ENCODE measurements at regions not wholly inside any gene's neighbourhood (a gene's known extent, or its start where the extent isn't known, plus 50 kb on each side); places are given as distances from the start of the nearest gene placed in this dataset.

- Mint-ChIP-seq H3K4me1 (peaks cover 29% of the 10 kb centered on the region), H3K36me3 (no peaks in the 10 kb centered on the region), H3K4me3 (peak overlapping the region; percentile 71), H3K9me3 (no peaks in the 10 kb centered on the region), H3K27me3 (ENCODE audit: low read depth) (no peaks in the 10 kb centered on the region), H3K27ac (peak overlapping the region; percentile 93)
- DNase-seq (ENCODE audit: low spot score in 2 of 2, unreplicated experiment in 2 of 2), result no peak
- TF ChIP-seq, protein P1, sequence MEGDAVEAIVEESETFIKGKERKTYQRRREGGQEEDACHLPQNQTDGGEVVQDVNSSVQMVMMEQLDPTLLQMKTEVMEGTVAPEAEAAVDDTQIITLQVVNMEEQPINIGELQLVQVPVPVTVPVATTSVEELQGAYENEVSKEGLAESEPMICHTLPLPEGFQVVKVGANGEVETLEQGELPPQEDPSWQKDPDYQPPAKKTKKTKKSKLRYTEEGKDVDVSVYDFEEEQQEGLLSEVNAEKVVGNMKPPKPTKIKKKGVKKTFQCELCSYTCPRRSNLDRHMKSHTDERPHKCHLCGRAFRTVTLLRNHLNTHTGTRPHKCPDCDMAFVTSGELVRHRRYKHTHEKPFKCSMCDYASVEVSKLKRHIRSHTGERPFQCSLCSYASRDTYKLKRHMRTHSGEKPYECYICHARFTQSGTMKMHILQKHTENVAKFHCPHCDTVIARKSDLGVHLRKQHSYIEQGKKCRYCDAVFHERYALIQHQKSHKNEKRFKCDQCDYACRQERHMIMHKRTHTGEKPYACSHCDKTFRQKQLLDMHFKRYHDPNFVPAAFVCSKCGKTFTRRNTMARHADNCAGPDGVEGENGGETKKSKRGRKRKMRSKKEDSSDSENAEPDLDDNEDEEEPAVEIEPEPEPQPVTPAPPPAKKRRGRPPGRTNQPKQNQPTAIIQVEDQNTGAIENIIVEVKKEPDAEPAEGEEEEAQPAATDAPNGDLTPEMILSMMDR (IDR thresholded peaks at IDR 0.05; ENCODE audit: unreplicated experiment), result no peak
These were observed 578.5 kb downstream of the BUD13 start for GRCh38 chr11:116194156-116194904.

DNA sequence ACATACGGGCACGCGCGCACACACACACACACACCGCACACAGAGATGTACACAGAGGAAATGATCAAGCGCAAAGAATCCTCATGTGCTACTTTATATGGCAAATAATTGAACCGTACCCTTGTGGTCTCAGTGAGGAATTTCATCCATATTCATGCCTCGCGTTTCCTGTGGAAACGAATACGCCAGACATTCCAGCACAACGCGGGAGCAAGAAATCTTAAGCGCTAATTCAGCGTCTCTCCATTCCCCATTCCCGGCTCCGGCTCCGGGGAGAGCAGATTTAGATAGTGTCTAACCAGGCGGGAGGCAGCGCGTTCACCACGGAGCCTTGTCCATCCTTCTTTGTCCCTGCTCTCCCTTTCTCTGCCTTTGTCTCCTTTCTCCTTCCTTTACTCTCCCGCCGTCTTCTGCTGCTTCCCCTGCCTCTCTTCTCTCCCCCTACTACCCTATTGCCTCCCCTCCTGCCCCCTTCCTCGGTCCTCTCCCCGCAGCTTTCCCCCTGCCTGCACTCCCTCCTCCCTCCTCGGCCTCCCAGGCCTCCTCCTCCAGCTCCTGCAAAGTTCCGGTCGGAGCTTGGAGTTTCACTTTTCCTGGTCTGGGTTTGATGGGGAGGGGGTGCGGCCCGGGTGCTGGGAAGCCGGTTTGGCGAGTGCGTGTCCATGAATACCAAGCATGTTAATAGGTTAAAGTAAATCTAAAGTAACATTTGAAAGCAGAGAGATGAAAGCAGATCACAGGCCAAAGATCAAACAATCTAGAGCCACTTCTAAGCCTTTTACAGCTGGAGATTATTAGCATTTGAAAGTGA, 579.3 kb downstream of the BUD13 start:
- TF ChIP-seq, protein P1 (IDR thresholded peaks at IDR 0.05; ENCODE audit: unreplicated experiment), result peak; percentile 62
- Mint-ChIP-seq H3K27ac (peak overlapping the region; percentile 93), H3K4me1 (peaks cover 28% of the 10 kb centered on the region), H3K4me3 (peak overlapping the region; percentile 71), H3K27me3 (ENCODE audit: low read depth) (no peaks in the 10 kb centered on the region), H3K9me3 (no peaks in the 10 kb centered on the region), H3K36me3 (no peaks in the 10 kb centered on the region)
- DNase-seq (ENCODE audit: low spot score in 2 of 2, unreplicated experiment in 2 of 2), result peak; percentile 61 to 79

- H3K27ac Mint-ChIP-seq, result peak overlapping the region; percentile 93
- no peaks in the 10 kb centered on the region for H3K27me3 Mint-ChIP-seq (ENCODE audit: low read depth)
- H3K4me3 Mint-ChIP-seq, result peak overlapping the region; percentile 71
- TF ChIP-seq, protein P1 (IDR thresholded peaks at IDR 0.05; ENCODE audit: unreplicated experiment), result no peak
- peak in 1 of 2 experiments; percentile 45 for DNase-seq (ENCODE audit: low spot score in 2 of 2, unreplicated experiment in 2 of 2)
- H3K4me1 Mint-ChIP-seq, result peaks cover 26% of the 10 kb centered on the region
- H3K36me3 Mint-ChIP-seq, result no peaks in the 10 kb centered on the region
- H3K9me3 Mint-ChIP-seq, result no peaks in the 10 kb centered on the region
These were observed 580.1 kb downstream of the BUD13 start for GRCh38 chr11:116192509-116193210.

DNA sequence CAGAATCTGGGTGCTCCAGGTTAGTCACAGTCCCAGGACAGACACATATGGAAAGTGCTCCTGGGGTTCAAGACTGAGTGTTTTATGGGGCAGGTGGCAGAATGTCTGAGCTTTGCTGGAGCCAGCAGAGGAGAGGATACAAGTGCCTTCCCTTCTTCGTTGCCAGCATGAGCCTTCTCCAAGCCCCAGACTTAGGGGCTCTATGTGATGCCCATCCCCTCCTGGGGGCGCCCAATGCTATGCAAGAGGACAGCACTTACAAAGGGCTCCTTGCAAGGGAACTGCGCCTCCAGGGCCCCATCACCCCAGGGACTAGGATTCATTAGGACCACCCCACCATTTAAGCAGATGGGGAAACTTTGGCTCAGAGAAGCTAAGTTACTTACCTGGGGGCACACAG, 581.9 kb downstream of the BUD13 start:
- no peak overlapping the region for H3K27ac Mint-ChIP-seq
- no peak overlapping the region for H3K4me3 Mint-ChIP-seq

More for the DNA sequence above, 581.9 kb downstream of the BUD13 start:
- Mint-ChIP-seq H3K4me1 (peaks cover 29% of the 10 kb centered on the region), H3K36me3 (no peaks in the 10 kb centered on the region), H3K9me3 (no peaks in the 10 kb centered on the region), H3K27me3 (ENCODE audit: low read depth) (no peaks in the 10 kb centered on the region)
- TF ChIP-seq, protein P1 (IDR thresholded peaks at IDR 0.05; ENCODE audit: unreplicated experiment), result no peak
- DNase-seq (ENCODE audit: low spot score in 2 of 2, unreplicated experiment in 2 of 2), result no peak

All from mesothelial cell of epicardium (in vitro differentiated cells).